ENCODE measurements at regions not wholly inside any gene's neighbourhood (a gene's known extent, or its start where the extent isn't known, plus 50 kb on each side); places are given as distances from the start of the nearest gene placed in this dataset.

- TF ChIP-seq GABPB1 (CRISPR knock-in tag; IDR thresholded peaks at IDR 0.05), result no peak
- no peak for TF ChIP-seq FOXP1 (CRISPR knock-in tag; IDR thresholded peaks at IDR 0.05; ENCODE audit: borderline replicate concordance)
- TF ChIP-seq FOXJ3 (CRISPR knock-in tag; IDR thresholded peaks at IDR 0.05; ENCODE audit: borderline replicate concordance), result no peak
- TF ChIP-seq MYBL2 (CRISPR knock-in tag; IDR thresholded peaks at IDR 0.05), result no peak
- TF ChIP-seq USF1 (CRISPR knock-in tag; IDR thresholded peaks at IDR 0.05), result no peak
- TF ChIP-seq RELA (CRISPR knock-in tag; IDR thresholded peaks at IDR 0.05; ENCODE audit: borderline replicate concordance), result no peak
- TF ChIP-seq ATF1 (CRISPR knock-in tag; IDR thresholded peaks at IDR 0.05), result no peak
- no peak for TF ChIP-seq SMAD4 (CRISPR knock-in tag; IDR thresholded peaks at IDR 0.05)
- TF ChIP-seq E2F4 (CRISPR knock-in tag; IDR thresholded peaks at IDR 0.05; ENCODE audit: borderline replicate concordance, low read depth), result no peak
- TF ChIP-seq CBFB (CRISPR knock-in tag; IDR thresholded peaks at IDR 0.05; ENCODE audit: low read depth), result no peak
Observed at GRCh38 chr7:131272086-131272485, 55.6 kb upstream of the MKLN1 start (continued).

GRCh38 chr7:131274986-131275385, 52.7 kb upstream of the MKLN1 start:
- Mint-ChIP-seq H3K4me3 (no peak overlapping the region), H3K9me3 (peaks cover 11% of the 10 kb centered on the region), H3K4me1 (no peaks in the 10 kb centered on the region), H3K36me3 (peaks cover 5% of the 10 kb centered on the region), H3K27me3 (ENCODE audit: low read depth) (no peaks in the 10 kb centered on the region), H3K27ac (no peak overlapping the region)
- ChIA-PET POLR2A (no interaction called here), CTCF (interaction anchor here (0.6 kb wide), 1 partner anchor 26 kb away, joined by 3 read pairs; no protein-coding TSS in a partner anchor)
- no peak for TF ChIP-seq ZNF425 (CRISPR knock-in tag; conservative IDR thresholded peaks at IDR 0.05)
- no peak for TF ChIP-seq ATF6 (CRISPR knock-in tag; IDR thresholded peaks at IDR 0.05)
- no peak for TF ChIP-seq HMGXB4 (CRISPR knock-in tag; IDR thresholded peaks at IDR 0.05)
- no peak for TF ChIP-seq MAX (CRISPR knock-in tag; IDR thresholded peaks at IDR 0.05)
- no peak for TF ChIP-seq FOXJ3 (CRISPR knock-in tag; IDR thresholded peaks at IDR 0.05; ENCODE audit: borderline replicate concordance)
- TF ChIP-seq ZNF423 (CRISPR knock-in tag; IDR thresholded peaks at IDR 0.05), result no peak
- no peak for TF ChIP-seq OVOL2 (CRISPR knock-in tag; IDR thresholded peaks at IDR 0.05; ENCODE audit: borderline replicate concordance)
- no peak for TF ChIP-seq MLX (CRISPR knock-in tag; IDR thresholded peaks at IDR 0.05)
- DNase-seq (ENCODE audit: low spot score), result no peak
- ATAC-seq, result no peak

Measured in WTC11 (cell line).